Activated CD4-positive, alpha-beta T cell treated with anti-CD3 and anti-CD28 coated beads for 48 hours (primary cell): ENCODE measurements at regions not wholly inside any gene's neighbourhood (a gene's known extent, or its start where the extent isn't known, plus 50 kb on each side); places are given as distances from the start of the nearest gene placed in this dataset.
"Not testable (repeated sequence)": the region's sequence is repeated elsewhere in the genome, so short reads cannot be mapped to it uniquely, and the experiment has no call there.

Experiments
- DNase-seq: peaks from one replicate; pipeline ENCODE4 v3.0.0-alpha.2; 2020

- no peak for DNase-seq
Observed at GRCh38 chr6:68233623-68234022, 401.5 kb upstream of the ADGRB3 start.

- DNase-seq, result no peak
Observed at GRCh38 chr6:68229566-68229965, 405.5 kb upstream of the ADGRB3 start.

- DNase-seq, result no peak
Observed at GRCh38 chr6:68226460-68226859, 408.6 kb upstream of the ADGRB3 start.

- no peak for DNase-seq
Observed at GRCh38 chr6:68225729-68226128, 409.4 kb upstream of the ADGRB3 start.

GRCh38 chr6:68211242-68211795 lies 423.8 kb upstream of the ADGRB3 start:
- DNase-seq, result no peak

DNA sequence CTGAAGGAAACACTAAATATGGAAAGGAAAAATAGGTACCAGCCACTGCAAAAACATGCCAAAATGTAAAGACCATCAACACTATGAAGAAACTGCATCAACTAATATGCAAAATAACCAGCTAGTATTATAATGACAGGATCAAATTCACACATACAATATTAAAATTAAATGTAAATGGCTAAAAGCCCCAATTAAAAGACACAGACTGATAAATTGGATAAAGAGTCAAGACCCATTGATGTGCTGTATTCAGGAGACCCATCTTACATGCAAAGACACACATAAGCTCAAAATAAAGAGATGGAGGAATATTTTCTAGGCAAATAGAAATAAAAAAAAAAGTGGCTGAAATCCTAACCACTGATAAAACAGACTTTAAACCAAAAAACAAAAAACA lies 427.5 kb upstream of the ADGRB3 start:
- not testable (repeated sequence) for DNase-seq

DNA sequence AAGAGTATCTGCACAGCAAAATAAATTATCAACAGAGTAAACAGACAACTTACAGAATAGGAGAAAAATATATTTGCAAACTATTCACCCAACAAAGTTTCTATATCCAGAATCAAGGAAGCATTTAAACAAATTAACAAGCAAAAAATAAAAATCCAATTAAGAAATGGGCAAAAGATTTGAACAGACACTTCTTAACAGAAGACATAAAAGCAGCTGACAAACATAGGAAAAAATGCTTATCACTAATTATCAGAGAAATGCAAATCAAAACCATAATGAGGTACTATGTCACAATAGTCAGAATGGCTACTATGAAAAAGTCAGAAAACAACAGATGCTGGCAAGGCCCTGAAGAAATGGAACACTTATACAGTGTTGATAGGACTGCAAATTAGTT lies 434.2 kb upstream of the ADGRB3 start:
- DNase-seq, result no peak

DNA sequence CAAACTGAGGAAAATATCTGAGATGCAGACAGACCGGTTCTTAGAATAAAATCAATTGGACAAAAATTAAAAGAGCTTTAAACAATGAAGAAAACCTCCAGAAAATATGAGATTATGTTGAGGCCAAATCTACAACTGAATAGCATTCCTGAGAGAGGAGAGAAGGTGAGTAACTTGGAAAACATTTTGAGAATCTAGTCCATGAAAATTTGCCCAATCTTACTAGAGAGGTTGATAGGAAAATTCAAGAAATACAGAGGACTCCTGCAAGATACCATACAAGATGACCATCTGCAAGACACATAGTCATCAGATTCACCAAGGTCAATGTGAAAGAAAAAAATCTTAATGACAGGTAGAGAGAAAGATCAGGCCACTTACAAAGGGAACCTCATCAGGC lies 437.7 kb upstream of the ADGRB3 start:
- DNase-seq, result no peak

DNA sequence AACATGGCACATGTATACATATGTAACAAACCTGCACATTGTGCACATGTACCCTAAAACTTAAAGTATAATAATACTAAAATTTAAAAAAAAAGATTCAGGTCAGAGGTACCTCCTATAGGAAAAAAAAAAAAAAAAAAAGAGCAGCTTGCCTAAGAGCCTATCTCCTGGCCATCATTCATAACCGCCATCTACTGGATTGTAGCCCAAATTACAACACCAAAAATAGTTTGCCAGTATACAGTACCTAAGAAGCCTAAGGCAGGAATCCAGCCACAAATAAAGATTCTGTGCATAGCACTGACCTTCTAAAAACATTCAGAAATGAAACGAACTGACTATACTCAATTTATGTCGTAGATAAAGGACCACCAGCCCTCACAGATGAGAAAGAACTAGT lies 438.4 kb upstream of the ADGRB3 start:
- no peak for DNase-seq

- DNase-seq, result not testable (repeated sequence)
Observed at GRCh38 chr6:68195753-68196152, 439.3 kb upstream of the ADGRB3 start.

DNA sequence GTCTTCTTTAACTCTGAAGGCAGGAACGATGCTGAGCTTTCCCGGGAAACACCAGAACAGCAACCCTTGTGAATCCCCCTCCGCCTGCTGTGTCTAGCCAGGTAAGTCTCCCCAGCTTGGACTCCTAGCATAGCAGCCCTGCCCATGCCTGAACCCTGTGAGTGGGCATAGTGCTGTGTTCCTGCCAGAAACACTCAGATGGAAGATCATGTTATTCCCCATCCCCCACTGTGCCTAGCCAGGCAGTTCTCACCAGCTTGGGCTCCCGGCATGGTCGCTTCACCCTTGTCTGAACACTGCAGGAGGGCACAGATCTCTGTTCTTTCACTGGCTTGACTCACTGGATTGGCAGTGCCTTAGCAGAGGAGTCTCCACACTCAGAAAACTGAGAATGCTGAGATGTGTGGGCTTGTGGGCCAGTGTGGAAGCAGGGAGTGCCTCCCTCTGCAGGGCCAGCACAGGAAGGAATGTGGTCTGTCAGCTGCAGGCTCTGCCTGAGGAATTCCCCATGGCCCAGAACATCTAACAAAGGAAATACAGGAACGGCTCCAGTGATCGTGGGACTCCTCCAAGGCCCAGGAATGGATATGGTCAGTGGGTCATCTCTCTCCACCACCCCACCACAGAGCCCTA lies 440.1 kb upstream of the ADGRB3 start:
- DNase-seq, result no peak

DNA sequence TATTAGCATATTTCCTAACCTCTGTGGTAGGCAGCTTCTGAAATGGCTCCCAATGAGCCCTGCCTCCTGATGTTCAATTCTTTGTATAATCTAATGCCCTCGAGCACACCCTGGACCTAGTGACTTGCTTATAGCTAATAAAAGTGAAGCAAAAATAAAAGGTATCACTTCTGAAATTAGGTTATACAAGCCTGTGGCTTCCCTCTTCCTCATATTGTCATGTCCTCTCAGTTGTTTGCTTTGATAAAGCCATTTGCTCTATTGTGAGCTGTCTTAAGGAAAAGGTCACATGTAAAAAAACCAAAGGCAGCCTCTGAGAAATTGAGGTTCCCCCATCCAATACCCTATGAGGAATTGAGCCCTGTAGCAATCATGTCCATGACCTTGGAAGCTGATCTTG lies 442.1 kb upstream of the ADGRB3 start:
- no peak for DNase-seq

GRCh38 chr6:68189217-68189815 lies 445.8 kb upstream of the ADGRB3 start:
- DNase-seq, result no peak

- no peak for DNase-seq
Observed at GRCh38 chr6:68186870-68187269, 448.2 kb upstream of the ADGRB3 start.

GRCh38 chr6:68182386-68182785 lies 452.7 kb upstream of the ADGRB3 start:
- no peak for DNase-seq

- not testable (repeated sequence) for DNase-seq
Observed at GRCh38 chr6:68181027-68181426, 454.1 kb upstream of the ADGRB3 start.

DNA sequence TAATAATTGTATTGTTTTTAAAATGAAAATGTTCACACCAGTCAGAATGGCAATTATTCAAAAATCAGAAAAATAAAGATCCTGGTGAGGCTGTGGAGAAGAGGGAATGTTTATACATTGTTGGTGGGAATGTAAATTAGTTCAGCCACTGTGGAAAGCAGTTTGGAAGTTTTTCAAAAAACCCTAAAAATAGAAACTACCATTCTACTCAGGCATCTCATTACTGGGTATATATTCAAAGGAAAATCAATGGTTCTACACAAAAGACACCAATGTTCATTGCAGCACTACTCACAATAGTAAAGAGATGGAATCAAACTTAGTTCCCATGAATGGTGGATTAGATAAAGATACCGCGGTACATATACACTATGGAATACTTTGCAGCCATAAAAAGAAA lies 461.5 kb upstream of the ADGRB3 start:
- no peak for DNase-seq

DNA sequence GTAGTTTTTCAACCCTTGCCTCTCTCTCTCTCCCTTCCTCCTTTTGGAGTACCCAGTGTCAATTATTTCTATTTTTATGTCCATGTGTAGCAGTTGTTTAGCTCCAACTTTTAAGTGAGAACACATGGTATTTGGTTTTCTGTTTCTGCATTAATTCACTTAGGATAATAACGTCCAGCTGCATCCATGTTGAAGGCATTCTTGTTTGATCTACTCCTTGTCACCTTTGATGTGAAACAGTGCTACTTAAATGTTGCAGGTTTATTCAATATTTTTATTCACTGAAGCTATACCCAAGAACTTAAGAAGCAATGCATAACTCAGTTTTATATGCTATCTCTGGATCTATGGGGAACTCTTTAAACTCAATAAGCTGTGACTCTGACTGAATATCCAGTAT lies 465.2 kb upstream of the ADGRB3 start:
- no peak for DNase-seq

DNA sequence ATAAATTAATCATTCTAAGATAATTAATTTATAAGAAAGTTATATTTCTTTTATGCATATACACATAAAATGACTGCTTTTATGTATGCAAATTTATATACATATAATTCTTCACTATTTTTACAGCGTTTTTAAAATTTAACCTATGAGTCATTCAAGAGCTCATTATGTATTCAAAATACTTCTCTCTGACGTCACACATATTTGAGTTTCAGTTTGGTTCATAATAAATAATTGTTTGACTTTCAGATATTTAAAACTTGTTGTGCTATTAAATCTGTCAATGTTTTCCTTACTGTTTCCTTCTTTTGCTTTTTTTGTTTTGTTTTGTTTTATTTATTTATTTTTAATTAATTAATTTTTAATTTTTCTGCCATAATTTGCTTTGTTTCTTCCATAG lies 467.5 kb upstream of the ADGRB3 start:
- DNase-seq, result no peak

DNA sequence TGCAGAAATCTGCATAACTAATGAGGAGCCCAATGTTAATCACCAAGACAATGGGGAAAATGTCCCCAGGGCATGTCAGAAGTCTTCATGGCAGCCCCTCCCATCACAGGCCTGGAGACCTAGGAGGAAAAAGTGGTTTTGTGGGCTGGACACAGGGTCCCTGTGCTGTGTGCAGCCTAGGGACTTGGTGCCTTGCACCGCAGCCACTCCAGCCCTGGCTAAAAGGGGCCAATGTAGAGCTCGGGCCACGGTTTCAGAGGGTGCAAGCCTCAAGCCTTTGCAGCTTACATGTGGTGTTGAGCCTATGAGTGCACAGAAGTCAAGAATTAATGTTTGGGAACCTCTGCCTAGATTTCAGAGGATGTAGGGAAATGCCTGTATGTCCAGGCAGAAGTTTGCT lies 474.3 kb upstream of the ADGRB3 start:
- not testable (repeated sequence) for DNase-seq

- no peak for DNase-seq
Observed at GRCh38 chr6:68160348-68160747, 474.7 kb upstream of the ADGRB3 start.

DNA sequence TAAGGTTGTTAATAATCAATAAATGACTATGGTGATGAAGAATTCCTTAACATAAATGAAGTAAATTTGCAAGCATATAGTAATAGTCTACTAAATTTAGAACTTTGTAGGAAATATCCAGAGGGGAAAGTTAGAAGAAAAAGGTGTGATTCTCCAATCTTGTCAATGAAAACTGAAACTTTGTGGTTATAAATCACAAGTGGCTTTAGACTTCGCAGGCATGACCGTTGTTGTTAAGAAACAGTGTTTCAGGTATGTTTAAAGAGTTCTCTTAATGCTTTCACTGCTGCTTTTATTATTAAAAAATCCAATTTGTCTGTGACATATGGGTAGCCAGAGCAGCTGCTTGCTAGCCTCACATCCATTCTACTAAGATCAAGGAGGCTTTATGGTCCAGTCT lies 475.6 kb upstream of the ADGRB3 start:
- DNase-seq, result no peak

DNA sequence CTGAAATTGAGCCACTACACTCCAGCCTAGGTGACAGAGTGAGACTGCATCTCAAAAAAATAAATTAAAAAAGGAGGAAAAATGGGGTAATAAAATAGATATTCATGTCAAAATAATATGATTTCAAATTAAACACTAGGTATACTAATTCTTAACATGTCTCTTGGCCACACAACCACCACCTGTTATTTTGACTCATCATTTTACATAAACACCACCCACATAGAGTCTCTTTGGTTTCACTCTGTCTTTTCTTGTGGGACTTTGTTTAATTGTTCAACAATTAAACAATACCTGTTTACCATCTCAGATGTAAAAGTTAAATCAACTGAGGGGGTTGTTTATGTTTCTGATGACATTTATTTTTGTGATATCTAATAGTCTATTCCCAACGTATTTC lies 476.8 kb upstream of the ADGRB3 start:
- DNase-seq, result no peak

- DNase-seq, result no peak
Observed at GRCh38 chr6:68144667-68145066, 490.4 kb upstream of the ADGRB3 start.

DNA sequence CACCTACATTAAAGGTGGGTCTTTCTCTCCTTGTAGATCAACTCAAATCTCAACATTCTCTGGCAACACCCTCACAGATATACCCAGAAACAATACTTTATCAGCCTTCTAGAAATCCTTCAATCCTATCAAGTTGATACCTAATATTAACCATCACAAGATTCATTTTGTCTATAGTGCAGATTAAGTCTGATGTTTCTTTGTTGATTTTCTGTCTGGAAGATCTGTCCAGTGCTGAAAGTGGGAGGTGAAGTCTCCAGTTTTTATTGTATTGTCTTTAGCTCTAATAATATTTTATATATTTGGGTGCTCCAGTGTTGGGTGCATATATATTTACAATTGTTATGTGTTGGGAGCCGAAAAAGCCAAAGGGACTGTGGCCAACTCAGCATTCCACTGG lies 493.9 kb upstream of the ADGRB3 start:
- no peak for DNase-seq
